GM19025 (cell line): ENCODE measurements at regions not wholly inside any gene's neighbourhood (a gene's known extent, or its start where the extent isn't known, plus 50 kb on each side); places are given as distances from the start of the nearest gene placed in this dataset.

Experiments used
- ATAC-seq: cut with Tn5 transposase; IDR thresholded peaks from one replicate; pipeline ENCODE4 v1.9.1; 2021; ENCODE audit warnings: mild to moderate bottlenecking, low read depth, moderate library complexity; ENCODE audit not compliant: unreplicated experiment

GRCh38 chr11:42145311-42145710 is 685.9 kb upstream of the LRRC4C start:
- no peak for ATAC-seq

GRCh38 chr11:42161886-42162285 is 702.4 kb upstream of the LRRC4C start:
- ATAC-seq, result no peak

- no peak for ATAC-seq
Observed at GRCh38 chr11:42169191-42169590, 709.7 kb upstream of the LRRC4C start.

GRCh38 chr11:42170601-42171000 is 711.1 kb upstream of the LRRC4C start:
- ATAC-seq, result no peak

- no peak for ATAC-seq
Observed at GRCh38 chr11:42171046-42171445, 711.6 kb upstream of the LRRC4C start.

- no peak for ATAC-seq
Observed at GRCh38 chr11:42172441-42172840, 713.0 kb upstream of the LRRC4C start.

- ATAC-seq, result no peak
Observed at GRCh38 chr11:42175203-42175602, 715.8 kb upstream of the LRRC4C start.

GRCh38 chr11:42179216-42179615 is 719.8 kb upstream of the LRRC4C start:
- ATAC-seq, result no peak

- no peak for ATAC-seq
Observed at GRCh38 chr11:42195289-42196013, 736.0 kb upstream of the LRRC4C start.

- ATAC-seq, result no peak
Observed at GRCh38 chr11:42200311-42200710, 740.9 kb upstream of the LRRC4C start.

- no peak for ATAC-seq
Observed at GRCh38 chr11:42201603-42202148, 742.2 kb upstream of the LRRC4C start.

- no peak for ATAC-seq
Observed at GRCh38 chr11:42205518-42205917, 746.1 kb upstream of the LRRC4C start.

GRCh38 chr11:42225664-42226063 is 766.2 kb upstream of the LRRC4C start:
- ATAC-seq, result no peak

- ATAC-seq, result no peak
Observed at GRCh38 chr11:42232673-42233072, 773.2 kb upstream of the LRRC4C start.

GRCh38 chr11:42234451-42234951 is 775.0 kb upstream of the LRRC4C start:
- ATAC-seq, result no peak

GRCh38 chr11:42237701-42238235 is 778.3 kb upstream of the LRRC4C start:
- no peak for ATAC-seq

- no peak for ATAC-seq
Observed at GRCh38 chr11:42239188-42239587, 779.7 kb upstream of the LRRC4C start.

GRCh38 chr11:42243385-42243784 is 783.9 kb upstream of the LRRC4C start:
- ATAC-seq, result no peak

GRCh38 chr11:42244376-42244775 is 784.9 kb upstream of the LRRC4C start:
- no peak for ATAC-seq

GRCh38 chr11:42249401-42249800 is 789.9 kb upstream of the LRRC4C start:
- no peak for ATAC-seq

- ATAC-seq, result no peak
Observed at GRCh38 chr11:42249956-42250355, 790.5 kb upstream of the LRRC4C start.

- ATAC-seq, result no peak
Observed at GRCh38 chr11:42251984-42252383, 792.5 kb upstream of the LRRC4C start.
